GM19239 (cell line): ENCODE measurements at regions not wholly inside any gene's neighbourhood (a gene's known extent, or its start where the extent isn't known, plus 50 kb on each side); places are given as distances from the start of the nearest gene placed in this dataset.

Source experiments
- DNase-seq: peaks from one replicate; pipeline ENCODE4 v3.0.0; 2011; ENCODE audit warnings: low spot score; ENCODE audit not compliant: insufficient read length
- FAIRE-seq: peaks from 2 replicates; lab custom pipeline; 2011; peaks lifted over from hg19 to GRCh38; lab: Jason Lieb, UNC

DNA sequence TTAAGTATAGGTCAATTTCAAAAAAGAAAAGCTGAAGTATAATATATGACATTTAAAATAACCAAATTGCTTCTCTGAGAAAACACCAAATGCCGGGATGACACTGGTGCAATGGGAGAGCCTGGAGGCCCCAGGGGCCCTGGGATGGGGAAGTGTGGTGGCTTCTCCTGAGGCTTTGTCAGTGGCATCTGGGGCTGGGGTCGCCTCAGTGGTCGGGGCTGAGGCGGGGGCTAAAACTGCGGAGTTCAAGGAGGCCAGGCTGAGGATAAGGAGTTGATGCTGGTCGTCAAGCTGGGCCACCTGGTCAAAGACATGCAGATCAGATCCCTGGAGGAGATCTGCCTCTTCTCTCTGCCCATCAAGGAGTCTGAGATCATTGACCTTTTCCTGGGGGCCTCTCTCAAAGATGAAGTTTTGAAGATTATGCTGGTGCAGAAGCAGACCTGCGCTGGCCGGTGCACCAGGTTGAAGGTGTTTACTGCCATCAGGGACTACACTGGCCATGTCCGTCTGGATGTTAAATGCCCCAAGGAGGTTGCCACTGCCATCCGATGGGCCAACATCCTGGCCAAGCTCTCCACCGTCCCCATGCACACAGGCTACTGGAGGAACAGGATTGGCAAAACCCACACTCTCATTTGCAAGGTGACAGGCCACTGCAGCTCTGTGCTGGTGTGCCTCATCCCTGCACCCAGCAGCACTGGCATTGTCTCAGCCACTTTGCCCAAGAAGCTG, 660.1 kb upstream of the CCDC179 start:
- FAIRE-seq (no peak), DNase-seq (no peak)

DNA sequence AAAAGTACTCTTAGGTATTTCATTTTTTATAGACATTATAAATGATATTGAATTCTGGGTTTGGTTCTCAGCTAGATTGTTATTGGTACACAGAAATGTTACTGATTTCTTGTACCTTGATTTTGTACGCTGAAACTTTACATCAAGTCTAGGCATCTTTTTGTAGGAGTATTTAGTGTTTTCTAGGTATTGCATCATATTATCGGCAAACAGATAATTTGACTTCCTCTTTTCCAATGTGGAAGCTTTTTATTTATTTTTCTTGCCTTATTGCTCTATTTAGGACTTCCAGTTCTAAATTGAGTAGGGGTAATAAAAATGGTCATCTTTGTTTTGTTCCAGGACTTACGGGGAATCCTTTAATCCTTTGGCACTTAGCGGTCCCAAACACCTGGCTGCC, 676.6 kb upstream of the CCDC179 start:
- FAIRE-seq (no peak), DNase-seq (no peak)

DNA sequence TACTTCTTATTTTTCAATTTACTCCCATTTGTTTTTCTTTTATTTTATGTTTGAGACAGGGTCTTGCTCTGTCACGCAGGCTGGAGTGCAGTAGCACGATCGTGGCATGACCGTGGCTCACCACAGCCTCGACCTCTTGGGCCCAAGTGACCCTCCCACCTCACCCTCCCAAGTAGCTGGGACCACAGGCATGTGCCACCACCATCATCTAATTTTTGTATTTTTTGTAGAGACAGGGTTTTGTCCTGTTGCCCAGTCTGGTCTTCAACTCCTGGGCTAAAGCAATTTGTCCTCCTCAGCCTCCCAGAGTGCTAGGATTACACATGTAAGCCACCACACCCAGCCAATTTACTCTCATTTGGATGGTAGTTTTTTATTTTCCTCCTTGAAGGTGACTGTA, 679.3 kb upstream of the CCDC179 start:
- FAIRE-seq (no peak), DNase-seq (no peak)

DNA sequence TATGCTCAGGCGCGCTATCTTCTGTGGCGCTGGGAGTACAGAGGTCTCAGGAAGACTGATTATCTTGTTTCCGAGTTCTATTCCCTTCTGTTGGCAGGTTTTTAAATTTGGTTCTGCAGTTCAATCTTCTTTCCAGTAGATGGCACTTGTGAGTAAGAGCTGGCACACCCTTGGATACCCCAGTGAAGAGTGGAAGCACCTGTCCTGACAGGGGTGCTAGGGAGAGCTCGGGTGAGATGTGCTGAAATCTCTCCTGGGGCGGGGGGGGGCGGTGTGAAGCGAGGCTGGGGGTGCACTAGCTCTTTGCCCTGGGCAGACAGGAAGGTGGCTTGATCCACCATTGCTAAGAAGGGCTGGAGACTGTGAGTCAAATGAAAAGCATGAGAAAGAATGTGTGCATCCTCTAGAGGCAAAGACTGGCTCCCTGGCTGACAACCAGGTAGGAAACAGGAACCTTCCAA, 679.9 kb upstream of the CCDC179 start:
- FAIRE-seq: peak; percentile 76

DNA sequence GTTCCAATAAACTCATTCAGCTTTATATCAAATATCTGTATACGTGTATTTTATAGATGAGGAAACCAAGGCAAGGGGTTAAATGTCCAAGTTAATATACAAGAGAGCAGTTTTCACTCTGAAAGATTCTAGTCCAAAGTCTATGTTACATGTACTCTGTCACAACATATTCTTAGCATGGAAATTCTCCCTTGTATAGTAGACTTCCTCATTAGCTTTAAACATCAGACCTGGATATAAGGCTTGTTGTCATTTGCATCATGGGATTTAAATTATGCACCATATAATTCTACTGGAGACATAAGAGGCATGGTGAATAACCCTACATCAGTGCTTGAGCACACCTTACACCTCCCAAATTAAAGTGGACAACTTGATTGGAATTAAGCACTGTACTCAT, 681.9 kb upstream of the CCDC179 start:
- FAIRE-seq: no peak

More for the DNA sequence above, 679.9 kb upstream of the CCDC179 start:
- DNase-seq: peak; percentile 36

DNA sequence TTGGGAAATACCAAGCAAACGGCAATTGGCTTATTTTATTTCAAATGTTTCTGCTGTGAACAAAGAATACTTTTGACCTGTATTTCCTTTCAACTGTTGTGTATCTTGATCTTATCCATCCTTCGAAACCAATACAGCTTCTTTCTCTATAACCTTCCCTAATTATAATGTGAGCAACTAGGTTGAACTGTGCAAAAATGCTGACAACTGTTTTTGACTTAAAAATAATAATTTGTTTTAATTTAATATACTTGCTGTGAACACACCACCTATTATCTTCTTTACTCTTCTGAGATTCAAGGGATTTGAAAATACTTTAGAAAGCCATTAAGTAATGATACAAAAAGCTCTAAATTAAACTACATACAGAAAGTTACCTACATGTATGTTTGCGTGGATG, 682.5 kb upstream of the CCDC179 start:
- no peak for DNase-seq
- no peak for FAIRE-seq

More for the DNA sequence above, 681.9 kb upstream of the CCDC179 start:
- DNase-seq: no peak

DNA sequence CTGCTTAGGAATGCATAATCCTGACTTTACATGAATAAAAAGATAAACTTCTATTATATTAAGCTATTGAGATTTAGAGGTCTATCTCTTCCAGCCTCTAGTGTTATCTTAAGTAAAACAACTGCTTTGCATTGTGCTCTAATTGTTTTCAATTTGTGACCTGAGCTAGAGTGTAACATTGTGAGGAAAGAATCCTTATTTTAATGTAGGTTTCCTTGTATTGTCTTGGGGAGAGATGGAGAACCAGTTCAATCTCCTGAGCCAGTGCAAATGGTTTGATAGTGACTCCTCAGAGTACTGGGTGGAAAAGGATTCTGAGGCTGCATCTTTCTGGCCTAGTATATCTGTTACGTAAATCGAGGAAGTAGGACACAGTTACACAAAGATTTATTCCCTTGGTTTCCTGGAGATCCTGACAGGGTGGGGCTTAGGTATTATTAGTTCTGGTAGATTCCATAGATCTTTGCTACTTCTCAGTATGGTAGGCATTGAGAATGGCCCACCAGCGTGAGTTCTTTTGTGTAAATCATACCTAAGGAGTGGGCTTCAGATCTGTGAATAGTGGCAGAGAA, 683.5 kb upstream of the CCDC179 start:
- FAIRE-seq (no peak), DNase-seq (no peak)

DNA sequence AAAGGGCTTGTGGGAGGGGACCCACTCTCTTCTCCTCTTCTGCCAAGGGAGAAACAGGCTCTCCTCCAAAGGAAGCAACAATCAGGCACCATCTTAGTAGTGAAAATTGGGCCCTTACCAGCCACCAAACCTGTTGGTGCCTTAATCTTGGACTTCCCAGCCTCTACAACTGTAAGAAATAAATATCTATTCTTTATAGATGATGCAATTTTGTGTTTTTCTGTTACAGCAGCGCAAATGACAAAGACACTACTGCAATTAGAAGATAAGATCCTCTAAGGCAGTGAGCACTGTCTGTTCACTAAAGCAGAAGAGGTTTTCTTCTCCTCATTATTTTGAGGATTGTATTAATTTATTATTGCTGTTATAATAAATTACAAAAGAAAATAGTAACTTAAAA, 691.4 kb upstream of the CCDC179 start:
- no peak for FAIRE-seq
- no peak for DNase-seq

DNA sequence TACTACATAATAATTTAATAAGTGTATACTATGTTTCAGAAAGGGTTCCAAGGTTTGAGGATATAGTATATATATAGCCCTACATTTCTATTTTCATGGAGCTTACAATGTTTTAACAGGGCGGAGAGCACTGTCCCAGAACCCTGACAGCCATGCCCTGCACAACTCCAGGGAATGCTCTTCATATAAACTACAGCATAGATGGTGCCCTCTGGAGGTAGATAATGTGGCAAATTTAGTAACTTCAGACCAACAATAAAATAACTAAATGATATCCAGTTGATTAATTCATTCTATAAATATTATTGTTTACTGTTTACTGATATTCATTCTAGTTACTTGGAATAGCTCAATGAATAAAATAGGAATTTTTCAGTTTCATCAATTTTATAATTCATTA, 693.7 kb upstream of the CCDC179 start:
- DNase-seq (no peak), FAIRE-seq (no peak)

DNA sequence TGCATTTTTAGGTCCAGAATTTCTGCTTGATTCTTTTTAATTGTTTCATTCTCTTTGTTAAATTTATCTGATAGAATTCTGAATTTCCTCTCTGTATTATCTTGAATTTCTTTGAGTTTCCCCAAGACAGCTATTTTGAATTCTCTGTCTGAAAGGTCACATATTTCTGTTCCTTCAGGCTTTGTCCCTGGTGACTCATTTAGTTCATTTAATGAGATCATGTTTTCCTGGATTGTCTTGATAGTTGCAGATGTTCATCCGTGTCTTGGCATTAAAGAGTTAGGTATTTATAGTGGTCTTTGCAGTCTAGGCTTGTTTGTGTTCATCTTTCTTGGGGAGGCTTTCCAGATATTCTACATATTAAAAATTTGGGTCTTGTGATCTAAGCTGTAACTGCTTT, 694.8 kb upstream of the CCDC179 start:
- FAIRE-seq (no peak), DNase-seq (no peak)

DNA sequence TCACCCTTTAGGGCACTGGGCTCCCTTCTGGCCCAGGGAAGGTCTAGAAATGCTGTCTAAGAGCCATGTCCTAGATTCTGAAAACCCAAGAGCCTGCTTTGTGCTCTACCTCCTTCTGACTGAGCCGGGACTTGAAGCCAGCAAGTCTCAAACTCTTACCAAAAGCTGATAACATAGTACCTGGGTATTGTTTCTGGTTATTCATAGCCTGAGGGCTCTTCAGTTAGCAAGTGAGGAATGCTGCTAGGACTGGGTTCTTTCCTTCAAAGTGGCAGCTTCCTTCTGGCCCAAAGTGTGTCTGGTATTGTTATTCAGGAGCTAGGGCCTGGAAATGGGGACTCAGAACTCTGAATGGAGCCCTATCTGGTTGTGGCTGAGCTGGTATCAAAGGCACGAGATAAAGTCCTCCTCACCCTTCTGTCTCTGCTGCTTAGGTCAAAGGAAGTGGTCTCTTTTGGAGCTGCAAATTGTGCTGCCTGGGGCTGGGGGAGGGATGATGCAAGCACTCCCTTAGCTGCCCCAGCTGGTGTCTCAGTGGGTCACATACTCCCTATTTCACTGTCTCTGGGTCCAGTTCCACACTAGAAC, 696.0 kb upstream of the CCDC179 start:
- no peak for DNase-seq
- no peak for FAIRE-seq

DNA sequence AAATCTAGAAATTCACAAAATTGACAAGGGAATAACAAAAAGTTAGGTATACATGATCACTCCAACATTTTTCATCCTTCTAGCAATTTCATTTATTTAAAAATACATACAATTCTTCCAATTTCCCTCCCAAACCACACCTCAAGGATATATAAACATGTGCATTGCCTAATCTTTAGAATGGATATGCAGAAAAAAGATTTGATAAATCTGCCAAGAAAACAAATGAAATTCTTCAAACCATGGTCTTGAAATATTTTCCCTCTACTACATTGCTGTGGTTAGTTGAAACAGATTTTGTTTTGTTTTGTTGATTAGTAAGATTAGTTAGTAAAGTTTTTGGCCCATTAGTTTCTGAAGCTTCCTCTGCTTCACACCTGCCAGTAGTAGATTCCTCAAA, 703.3 kb upstream of the CCDC179 start:
- DNase-seq (no peak), FAIRE-seq (no peak)

DNA sequence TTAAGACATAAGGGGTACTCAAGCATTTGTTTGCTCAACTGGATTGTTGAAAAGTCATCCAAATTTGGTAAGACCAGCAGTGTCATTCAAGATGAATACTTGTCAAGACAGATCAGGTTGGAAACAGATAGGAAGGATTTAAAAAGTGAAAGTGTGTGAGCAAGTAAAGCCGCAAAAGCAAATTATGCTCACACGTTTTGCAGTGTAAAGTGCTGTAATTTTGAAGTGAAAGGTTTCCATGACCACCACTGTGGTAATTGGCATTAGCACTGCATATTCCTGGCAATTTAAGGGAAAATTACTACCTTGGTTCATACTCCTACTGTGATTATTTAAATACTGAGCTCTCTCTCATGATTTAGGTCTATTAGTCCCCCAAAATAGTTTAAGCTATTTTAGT, 704.1 kb upstream of the CCDC179 start:
- FAIRE-seq (no peak), DNase-seq (no peak)

DNA sequence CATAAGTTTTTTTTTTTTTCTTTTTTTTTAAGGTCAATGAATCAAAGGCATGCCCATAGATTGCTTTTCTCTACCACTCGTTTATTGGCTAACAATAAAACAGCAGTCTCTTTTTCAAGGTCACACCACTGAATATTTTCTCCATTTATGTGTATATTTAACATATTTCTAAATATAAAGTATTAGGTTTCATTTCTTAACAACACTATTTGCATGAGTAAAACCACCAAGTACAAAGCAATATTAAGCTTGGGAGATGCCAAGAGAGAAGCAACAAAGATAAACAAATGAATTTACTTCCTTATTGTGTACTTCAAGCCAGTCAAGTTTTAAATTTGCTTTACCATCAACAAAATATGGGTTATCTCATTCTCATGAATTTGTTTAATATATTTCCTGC, 708.9 kb upstream of the CCDC179 start:
- FAIRE-seq: no peak
- no peak for DNase-seq

DNA sequence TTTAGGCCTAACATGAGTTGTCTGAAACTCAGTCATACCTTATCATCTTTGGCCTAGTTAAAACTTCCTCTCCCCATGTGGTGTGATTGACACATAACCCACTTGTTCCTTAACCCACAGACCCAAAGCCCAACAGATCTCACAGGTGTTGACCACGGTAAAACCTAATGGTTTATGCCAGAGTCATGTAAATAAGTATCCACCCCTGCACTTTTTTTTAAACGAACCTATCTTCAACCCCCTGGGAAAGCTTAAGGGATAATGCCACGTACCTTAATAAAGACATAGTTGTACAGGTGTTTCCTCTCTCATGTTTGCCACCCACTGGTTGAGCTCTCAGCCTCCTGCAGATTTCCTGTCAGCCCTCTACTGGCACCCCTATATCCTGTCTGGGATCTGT, 709.3 kb upstream of the CCDC179 start:
- DNase-seq: no peak
- FAIRE-seq: no peak

DNA sequence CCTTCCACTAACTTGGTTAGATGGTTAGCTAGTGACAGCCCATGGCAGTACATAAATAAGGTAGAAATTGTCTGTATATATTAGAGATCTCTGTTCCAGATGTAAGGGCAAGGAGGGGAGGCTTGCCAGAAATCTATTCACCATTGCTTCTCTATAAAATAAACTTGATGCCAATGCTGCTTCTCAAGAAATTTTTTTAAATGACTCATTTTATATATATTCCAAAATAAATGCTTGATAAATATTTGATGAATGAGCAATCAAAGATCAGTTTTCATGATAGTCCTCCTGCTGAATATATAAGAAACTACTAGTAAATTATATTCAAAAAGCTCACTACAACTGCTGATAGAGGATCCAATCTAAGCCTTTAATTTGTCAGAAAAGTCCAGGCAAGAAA, 710.6 kb upstream of the CCDC179 start:
- no peak for FAIRE-seq
- DNase-seq: no peak

DNA sequence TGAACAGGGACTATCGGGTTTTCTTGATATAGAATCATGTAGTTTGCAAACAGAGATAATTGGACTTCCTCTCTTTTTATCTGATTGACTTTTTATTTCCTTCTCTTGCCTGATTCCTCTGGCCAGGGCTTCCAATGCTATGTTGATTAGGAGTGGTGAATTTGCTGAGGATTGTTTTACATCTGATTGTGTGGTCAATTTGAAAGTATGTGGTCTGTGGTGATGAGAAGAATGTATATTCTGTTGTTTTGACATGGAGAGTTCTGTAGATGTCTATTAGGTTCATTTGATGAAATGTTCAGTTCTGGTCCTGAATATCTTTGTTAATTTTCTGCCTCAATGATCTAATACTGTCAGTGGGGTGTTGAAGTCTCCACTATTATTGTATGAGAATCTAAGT, 713.2 kb upstream of the CCDC179 start:
- DNase-seq (no peak), FAIRE-seq (no peak)

DNA sequence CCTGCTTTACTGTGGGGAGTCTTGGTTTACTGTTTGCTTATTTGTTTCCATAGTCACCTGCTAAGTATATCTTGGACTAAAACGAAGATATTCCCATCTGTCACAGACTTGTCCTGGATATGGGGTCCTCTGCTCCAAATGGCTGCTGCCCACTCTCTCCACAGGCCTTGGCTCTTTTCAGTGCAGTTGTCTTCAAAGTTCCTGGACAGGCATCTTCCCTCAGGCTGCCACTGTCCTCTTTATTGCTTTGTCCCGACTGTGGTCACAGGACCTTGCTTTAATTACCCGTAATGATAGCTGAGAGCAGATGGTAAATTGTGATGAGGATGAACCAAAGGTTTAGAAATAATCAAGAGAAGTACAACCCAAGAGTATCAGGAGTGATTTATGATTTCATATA, 713.9 kb upstream of the CCDC179 start:
- no peak for FAIRE-seq
- no peak for DNase-seq

DNA sequence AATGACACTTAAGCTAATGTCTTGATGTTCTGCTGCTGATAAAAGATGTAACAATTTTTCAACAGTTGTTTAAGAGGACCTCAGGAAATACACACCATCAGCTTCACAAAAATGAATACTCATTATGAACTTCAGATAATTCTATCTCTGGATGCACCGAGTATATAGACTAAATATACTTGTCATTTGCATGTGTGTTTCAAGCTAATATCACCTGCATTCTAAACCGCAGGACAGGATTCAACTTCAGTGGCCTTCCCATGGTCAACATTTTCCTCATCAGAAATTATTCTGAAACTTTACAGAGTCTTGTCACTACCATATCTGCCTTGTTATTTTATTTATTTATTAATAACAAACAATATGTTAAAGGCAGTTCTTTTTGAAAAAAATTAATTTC, 717.0 kb upstream of the CCDC179 start:
- no peak for FAIRE-seq

DNA sequence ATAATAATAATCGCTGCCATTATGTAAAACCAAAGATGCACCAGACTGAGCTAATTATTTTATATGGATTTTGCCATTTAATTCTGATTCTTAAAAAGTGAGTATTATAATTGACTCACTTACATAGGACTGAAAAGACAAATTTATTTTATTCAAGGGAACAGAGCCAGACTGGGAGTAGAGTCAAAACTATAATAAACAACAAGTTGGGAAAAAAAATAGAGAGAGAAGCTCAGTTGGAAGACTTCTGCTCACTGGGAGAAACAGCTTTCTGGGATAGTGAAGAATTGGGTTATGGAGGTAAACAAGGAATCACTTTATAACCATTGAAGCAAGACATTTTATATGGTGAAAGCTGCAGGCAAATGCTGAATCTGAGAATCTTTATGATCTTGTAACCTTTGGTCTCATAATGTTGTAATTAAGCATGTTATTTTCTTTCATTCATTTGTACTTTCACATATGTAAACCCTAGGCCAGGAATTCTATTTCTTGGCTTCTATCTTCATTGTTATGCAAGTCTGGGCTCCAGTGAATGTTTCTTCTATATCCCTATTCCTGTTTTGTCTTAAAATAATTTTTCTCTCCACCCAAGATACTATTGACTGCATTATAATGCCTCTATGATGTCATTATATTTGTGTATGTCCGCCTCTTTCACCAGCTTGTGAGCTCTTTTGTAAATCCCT, 725.3 kb upstream of the CCDC179 start:
- DNase-seq: no peak
- no peak for FAIRE-seq

More for the DNA sequence above, 717.0 kb upstream of the CCDC179 start:
- no peak for DNase-seq

DNA sequence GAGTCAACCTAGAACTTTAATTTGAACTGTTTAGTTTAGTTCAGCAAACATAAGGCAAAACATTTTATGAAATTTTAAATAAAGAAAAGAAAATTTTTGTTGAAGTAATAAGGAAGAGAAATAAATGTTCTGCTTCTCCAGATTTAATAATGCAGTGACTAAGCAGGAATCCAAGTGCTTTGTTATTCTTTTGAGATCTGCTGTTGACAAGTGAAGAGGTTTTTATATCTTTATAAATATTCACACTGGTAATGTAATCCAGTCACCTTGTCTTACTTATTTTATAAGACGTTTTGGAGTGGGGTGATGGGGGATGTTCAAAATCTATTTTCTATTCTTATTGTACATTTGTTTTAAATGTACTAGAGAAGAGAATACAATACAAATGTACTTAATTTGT, 725.9 kb upstream of the CCDC179 start:
- DNase-seq: no peak
- no peak for FAIRE-seq
